AG10803 (cell line): ENCODE measurements at regions not wholly inside any gene's neighbourhood (a gene's known extent, or its start where the extent isn't known, plus 50 kb on each side); places are given as distances from the start of the nearest gene placed in this dataset.

Source experiments
- DNase-seq: peaks from one replicate; pipeline ENCODE4 v3.0.0; 2010; ENCODE audit warnings: low read depth
- H3K4me3 ChIP-seq: 2 replicates; pipeline ENCODE4 v1.5.1; 2011; ENCODE audit warnings: mild to moderate bottlenecking, low read length, control low read depth
- TF ChIP-seq, protein P1 (sequence below): conservative IDR thresholded peaks from 2 replicates; pipeline ENCODE4 v1.5.1; 2011; ENCODE audit warnings: mild to moderate bottlenecking, low read length, control low read depth, inconsistent platforms

GRCh38 chr4:14079601-14080000 is 452.1 kb upstream of the BOD1L1 start:
- DNase-seq = no peak
- TF ChIP-seq, protein P1, sequence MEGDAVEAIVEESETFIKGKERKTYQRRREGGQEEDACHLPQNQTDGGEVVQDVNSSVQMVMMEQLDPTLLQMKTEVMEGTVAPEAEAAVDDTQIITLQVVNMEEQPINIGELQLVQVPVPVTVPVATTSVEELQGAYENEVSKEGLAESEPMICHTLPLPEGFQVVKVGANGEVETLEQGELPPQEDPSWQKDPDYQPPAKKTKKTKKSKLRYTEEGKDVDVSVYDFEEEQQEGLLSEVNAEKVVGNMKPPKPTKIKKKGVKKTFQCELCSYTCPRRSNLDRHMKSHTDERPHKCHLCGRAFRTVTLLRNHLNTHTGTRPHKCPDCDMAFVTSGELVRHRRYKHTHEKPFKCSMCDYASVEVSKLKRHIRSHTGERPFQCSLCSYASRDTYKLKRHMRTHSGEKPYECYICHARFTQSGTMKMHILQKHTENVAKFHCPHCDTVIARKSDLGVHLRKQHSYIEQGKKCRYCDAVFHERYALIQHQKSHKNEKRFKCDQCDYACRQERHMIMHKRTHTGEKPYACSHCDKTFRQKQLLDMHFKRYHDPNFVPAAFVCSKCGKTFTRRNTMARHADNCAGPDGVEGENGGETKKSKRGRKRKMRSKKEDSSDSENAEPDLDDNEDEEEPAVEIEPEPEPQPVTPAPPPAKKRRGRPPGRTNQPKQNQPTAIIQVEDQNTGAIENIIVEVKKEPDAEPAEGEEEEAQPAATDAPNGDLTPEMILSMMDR = no peak
- no peak overlapping the region for H3K4me3 ChIP-seq

DNA sequence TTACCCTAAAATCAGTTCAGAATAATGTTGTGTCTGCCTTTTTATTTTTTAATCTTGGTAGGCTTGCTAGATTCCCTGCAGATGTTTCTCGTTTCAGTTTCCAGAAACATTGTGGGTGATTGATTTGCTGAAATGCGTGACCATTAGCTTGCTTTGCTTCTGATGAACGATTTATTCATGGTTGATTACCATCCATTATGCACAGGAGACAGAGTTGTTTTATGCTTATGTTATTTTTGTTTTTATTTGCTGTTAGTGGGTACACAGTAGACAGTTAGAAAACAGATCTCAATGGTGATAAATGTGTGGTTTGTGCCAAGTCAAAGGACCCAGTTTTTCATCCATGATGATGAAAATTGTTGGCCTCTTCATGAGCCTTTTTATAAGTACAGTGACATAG is 455.6 kb upstream of the BOD1L1 start:
- DNase-seq = no peak
- H3K4me3 ChIP-seq = no peak overlapping the region
- TF ChIP-seq, protein P1 = no peak

DNA sequence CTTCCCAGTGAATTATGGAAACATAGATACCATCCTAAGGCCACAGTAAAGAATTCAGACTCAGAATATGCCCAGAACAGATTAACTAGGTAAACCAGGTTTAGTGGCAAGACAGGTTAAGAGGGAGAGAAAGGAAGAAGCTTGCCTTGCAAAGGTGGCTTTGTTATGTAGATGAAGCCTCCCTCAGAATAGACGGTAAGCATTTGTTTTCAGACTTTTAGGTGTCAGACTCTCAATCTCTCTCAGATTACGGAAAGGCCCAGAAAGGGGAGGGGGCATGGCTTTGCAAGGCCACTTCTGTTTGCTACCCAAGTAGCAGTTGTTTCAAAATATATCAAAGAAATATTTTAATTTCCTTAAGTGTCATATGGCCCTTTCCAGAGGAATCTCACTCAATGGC is 457.1 kb upstream of the BOD1L1 start:
- no peak overlapping the region for H3K4me3 ChIP-seq
- TF ChIP-seq, protein P1 = no peak
- DNase-seq = no peak

- no peak for DNase-seq
- TF ChIP-seq, protein P1 = no peak
- H3K4me3 ChIP-seq = no peak overlapping the region
These were observed 459.9 kb upstream of the BOD1L1 start for GRCh38 chr4:14087459-14087858.

GRCh38 chr4:14087921-14088320 is 460.4 kb upstream of the BOD1L1 start:
- H3K4me3 ChIP-seq = no peak overlapping the region
- TF ChIP-seq, protein P1 = no peak
- DNase-seq = no peak

- no peak for DNase-seq
- TF ChIP-seq, protein P1 = no peak
- no peak overlapping the region for H3K4me3 ChIP-seq
These were observed 464.0 kb upstream of the BOD1L1 start for GRCh38 chr4:14091531-14091930.

DNA sequence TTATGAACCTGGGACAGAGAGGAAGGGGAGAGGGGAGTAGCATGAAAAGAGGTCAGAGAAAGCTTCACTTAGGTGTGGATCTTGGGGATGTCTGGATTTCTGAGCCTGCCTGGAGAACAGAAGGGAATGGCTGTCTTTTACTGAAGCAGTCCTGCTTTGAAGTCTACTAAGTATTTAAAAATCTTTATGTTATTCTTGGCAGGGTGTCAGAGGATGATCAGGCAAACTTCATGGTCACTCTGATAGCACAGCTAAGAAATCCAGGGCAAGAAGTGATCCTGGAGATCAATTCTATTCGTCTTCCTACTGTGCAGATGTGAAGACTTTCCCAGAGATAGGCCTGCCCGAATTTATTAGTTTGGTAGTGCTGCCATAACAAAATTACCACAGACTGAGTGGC is 464.4 kb upstream of the BOD1L1 start:
- TF ChIP-seq, protein P1 = no peak
- H3K4me3 ChIP-seq = no peak overlapping the region
- DNase-seq = peak; percentile 8
